H7 (cell line): ENCODE measurements at regions not wholly inside any gene's neighbourhood (a gene's known extent, or its start where the extent isn't known, plus 50 kb on each side); places are given as distances from the start of the nearest gene placed in this dataset.

Experiments
- DNase-seq: peaks from one replicate; pipeline ENCODE4 v3.0.0; 2012
- H3K27me3 ChIP-seq: 2 replicates; pipeline ENCODE4 v1.6.0; 2011; ENCODE audit warnings: mild to moderate bottlenecking, low read length; ENCODE audit not compliant: control insufficient read depth, insufficient read depth
- H3K36me3 ChIP-seq: replicated peaks from 2 replicates; pipeline ENCODE4 v1.5.1; 2011; ENCODE audit warnings: low read length; ENCODE audit not compliant: control insufficient read depth, insufficient read depth
- H3K4me3 ChIP-seq: 2 replicates; pipeline ENCODE4 v1.5.1; 2011; ENCODE audit warnings: low read depth, mild to moderate bottlenecking, control low read depth, low read length, moderate library complexity; ENCODE audit not compliant: insufficient read depth

DNA sequence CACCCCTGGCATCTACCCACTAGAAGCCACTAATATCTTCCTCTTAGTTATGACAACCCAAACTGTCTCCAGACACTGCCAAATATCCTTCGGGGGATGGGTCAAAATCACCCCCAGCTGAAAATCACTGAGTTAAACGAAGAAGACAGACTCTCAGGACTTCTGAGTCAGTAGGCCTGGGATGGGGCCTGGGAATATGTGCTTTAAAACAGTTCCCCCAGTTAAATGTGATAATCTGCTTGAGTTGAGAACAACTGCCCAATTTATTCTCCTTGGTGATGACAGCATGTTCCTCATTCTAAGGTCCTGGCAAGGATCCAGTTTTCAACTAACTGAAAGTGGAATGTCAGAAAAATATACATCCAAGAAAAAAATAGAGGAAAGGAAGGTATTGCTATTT lies 52.4 kb downstream of the CBLL2 start:
- Histone ChIP-seq H3K4me3 (no peak overlapping the region), H3K27me3 (no peaks in the 10 kb centered on the region), H3K36me3 (no peaks in the 10 kb centered on the region)
- no peak for DNase-seq

DNA sequence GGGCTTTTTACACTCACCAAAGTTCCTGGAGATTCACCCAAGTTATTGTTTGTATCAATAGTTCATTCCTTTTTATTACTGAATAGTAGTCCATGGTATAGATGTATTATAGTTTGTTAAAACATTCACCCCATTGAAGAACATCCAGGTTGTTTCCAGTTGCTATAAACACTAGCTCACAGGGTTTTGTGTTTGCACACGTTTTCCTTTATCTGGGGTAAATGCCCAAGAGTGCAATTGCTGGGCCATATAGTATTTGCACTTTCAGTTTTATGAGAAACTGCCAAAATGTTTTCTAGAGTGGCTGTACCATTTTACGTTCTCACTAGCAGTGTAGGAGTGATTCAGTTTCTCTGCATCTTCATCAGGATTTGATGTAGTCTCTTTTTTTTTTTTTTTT lies 57.1 kb downstream of the CBLL2 start:
- Histone ChIP-seq H3K27me3 (no peaks in the 10 kb centered on the region), H3K4me3 (no peak overlapping the region), H3K36me3 (no peaks in the 10 kb centered on the region)
- DNase-seq, result no peak

DNA sequence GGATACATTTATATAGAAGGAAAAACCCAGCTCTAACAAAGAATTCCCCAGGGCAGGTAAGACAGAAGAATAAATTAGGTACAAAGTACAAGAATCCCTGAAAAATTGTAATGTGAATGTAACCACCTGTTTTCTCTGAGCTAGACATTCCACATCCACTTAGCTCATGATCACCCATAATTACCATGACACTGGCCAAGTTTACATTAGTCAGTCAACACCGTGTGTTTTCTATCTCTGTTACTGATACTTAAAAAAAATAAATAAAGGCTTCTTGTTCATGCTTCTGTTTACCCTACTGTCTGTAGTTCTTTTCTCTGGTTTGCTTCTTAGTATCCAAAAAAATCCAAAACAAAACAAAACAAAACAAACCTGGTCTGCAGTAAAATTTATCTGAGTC lies 66.0 kb downstream of the CBLL2 start:
- no peaks in the 10 kb centered on the region for H3K27me3 ChIP-seq

DNA sequence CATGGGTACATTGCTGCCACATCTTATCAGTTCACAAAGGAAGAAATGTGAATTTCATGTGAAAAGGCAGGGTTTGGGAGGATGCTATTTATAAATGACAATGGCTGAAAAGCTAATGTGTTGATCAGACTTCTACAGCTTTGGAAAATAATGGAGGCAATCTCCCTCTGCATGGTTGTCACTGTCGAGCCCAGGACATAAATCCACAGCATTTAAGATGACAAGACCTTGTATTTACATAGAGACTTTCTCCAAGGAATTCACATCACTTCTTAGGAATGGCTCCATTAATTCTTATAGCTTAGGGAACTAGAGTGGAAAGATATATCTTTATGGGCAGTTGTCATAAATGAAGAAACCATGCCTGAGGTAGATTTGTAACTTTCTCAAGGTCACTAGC lies 66.7 kb downstream of the CBLL2 start:
- no peaks in the 10 kb centered on the region for H3K36me3 ChIP-seq
- H3K4me3 ChIP-seq, result no peak overlapping the region
- no peak for DNase-seq
- no peaks in the 10 kb centered on the region for H3K27me3 ChIP-seq

More for the DNA sequence above, 66.0 kb downstream of the CBLL2 start:
- H3K4me3 ChIP-seq, result no peak overlapping the region
- peak; percentile 8 for DNase-seq
- H3K36me3 ChIP-seq, result no peaks in the 10 kb centered on the region

DNA sequence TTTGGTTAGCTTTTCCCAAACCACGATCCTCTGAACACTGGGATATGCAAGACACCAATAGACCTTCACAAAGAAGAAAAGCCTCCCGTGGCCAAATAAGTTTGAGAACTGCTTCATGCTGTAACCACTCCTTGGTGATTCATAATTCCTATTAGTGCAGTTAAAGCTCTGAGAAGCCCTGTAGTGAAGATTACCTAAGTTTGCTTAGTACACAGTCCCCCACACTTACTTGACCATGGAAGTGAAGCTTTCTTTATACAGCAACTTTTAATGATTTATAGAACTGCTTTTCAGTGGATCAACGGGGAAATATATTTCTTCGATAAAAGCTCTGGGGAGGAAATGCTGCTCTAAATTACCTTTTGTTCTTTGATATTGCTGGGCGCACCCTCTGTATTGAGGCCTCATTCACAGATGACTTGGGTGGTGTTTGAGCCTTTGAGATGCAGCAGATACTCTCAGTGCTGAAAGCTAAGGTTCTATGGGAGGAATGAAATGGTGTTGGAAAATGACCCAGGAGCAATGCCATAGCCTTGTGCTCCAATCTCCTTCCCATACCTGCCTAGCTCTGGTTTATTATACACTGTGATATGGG lies 67.4 kb downstream of the CBLL2 start:
- no peak for DNase-seq
- no peaks in the 10 kb centered on the region for H3K27me3 ChIP-seq
- no peaks in the 10 kb centered on the region for H3K36me3 ChIP-seq
- H3K4me3 ChIP-seq, result no peak overlapping the region

DNA sequence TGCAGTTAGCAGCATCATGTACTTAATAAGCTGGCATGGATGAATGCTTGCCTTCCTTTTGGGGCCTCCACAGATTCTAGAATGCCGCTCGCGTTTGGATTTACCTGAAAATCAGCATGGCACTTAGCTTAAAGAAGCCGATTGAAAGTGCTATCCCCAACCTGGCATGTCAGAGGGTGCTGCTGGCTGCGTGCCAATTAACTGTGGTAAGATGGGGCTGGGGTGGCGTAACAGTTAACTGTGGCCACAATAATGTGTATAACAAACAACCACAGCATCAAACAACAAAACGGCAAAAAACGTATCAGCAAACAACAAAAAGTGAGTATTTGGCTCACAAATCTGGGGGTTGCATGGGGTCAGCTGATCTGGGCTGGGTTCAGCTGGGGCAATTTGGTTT lies 70.5 kb downstream of the CBLL2 start:
- DNase-seq, result no peak
- Histone ChIP-seq H3K36me3 (no peaks in the 10 kb centered on the region), H3K4me3 (no peak overlapping the region), H3K27me3 (no peaks in the 10 kb centered on the region)

DNA sequence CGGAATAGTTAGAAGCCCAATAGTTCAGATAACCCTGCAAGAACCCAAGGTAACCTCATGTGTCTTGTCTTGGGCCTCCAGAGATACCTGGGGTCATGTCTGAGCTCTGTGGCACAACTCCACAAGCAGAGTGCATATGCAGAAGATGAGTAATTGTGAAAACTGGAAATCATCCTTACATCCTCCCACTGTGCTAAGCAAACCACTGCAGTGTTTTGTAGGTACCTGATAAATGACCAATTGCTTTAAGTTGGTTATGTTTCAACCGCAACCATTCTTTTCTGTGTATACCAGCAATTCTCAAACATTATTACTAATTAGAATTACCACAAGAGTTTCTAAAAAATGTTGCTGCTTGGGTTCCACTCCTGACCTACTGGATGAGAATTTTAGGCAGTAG lies 73.2 kb downstream of the CBLL2 start:
- DNase-seq, result no peak
- Histone ChIP-seq H3K4me3 (no peak overlapping the region), H3K36me3 (no peaks in the 10 kb centered on the region), H3K27me3 (no peaks in the 10 kb centered on the region)

DNA sequence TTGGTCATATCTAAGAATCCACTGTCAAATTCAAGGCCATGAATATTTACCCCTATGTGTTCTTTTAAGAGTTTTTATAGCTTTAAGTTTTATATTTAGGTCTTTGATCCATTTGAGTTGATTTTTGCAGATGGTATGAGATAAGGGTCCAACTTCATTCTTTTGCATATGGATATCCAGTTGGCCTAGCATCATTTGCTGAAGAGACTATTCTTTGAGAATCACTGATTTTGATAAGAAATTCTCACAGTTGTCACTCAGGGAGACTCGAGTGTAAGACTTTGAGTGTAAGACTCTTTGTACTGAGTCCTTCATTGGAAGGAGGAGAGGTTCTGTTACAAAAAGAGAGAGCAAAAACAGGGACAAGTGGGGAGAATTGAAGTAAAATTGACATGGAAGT lies 74.8 kb downstream of the CBLL2 start:
- H3K36me3 ChIP-seq, result no peaks in the 10 kb centered on the region
- no peak for DNase-seq
- H3K4me3 ChIP-seq, result no peak overlapping the region
- no peaks in the 10 kb centered on the region for H3K27me3 ChIP-seq

DNA sequence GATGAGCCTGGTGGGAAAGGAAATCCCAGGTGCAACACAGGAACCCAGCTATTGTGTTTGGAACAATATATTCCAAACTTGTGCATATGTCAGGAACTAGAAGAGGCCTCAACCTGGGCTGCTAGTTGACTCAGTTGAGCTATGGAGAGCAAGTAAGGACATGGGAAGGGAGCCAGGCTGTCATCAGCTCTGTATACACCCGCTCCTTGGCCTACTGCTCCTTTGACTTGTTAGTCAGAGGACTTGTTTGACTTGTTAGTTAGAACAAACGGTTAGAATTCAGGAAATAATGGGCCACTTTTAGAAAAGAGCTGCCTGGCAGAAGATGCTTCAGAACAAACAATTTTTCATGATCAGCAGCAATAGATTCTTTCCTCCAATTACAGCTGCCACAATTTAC lies 76.4 kb downstream of the CBLL2 start:
- no peaks in the 10 kb centered on the region for H3K27me3 ChIP-seq
- DNase-seq, result no peak
- H3K36me3 ChIP-seq, result no peaks in the 10 kb centered on the region
- no peak overlapping the region for H3K4me3 ChIP-seq

DNA sequence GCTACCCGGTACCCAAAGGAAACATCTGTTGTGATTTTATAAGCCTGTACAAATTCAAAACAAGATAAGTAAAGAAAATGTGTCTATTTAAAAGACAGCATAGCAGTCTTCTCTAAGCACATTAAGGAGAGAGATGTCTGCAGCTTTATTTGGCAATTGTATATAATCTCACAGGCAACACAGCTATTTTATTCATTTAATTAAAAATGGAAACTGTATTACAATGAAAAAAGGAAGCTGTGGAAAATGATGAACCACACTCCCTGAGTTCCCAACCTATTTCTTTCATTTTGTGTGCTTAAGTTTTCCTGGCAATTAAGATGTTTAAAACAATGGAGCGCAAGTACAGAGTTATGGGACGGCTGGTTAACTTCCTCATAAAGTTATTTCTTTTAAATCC lies 78.4 kb downstream of the CBLL2 start:
- DNase-seq, result no peak
- H3K36me3 ChIP-seq, result no peaks in the 10 kb centered on the region
- no peaks in the 10 kb centered on the region for H3K27me3 ChIP-seq
- no peak overlapping the region for H3K4me3 ChIP-seq

DNA sequence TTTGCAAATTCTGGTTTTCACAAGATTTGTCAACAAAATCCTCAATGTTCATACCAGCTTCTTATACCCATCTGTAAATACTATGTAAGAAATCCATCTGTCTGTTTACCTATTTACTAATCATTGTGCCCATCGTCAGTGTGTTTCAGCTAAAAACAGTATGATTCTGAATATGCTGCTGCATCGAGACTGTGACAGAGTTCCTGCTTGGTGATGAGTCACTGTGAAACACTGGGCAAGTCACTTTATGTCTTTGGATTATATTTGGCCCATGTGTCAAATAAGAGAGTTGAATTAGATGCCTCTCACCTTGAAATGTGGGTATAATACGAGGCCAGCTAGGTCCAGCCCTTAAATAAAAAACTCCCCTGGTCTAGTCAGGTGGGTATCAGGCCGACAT lies 79.3 kb downstream of the CBLL2 start:
- H3K4me3 ChIP-seq, result no peak overlapping the region
- H3K27me3 ChIP-seq, result no peaks in the 10 kb centered on the region
- no peak for DNase-seq
- no peaks in the 10 kb centered on the region for H3K36me3 ChIP-seq

DNA sequence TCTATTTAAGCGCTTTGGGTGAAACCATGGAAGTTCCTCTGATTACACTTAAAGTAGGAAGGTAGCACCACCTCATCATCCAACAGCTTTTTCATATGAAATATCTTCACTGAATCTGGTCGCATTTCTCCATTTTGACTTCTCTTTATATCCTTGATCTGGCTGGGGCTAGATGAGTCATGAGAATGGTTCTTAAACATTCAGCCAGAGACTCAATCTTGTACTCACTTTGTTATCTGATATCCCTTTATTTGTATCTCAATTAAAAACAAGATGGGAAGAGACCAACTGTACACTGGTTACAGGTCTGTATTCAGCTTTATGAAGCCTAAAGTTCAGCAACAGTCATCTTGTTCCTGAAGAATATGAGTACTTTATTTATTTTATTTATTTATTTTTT lies 84.9 kb downstream of the CBLL2 start:
- no peaks in the 10 kb centered on the region for H3K36me3 ChIP-seq
- no peak overlapping the region for H3K4me3 ChIP-seq
- no peak for DNase-seq
- no peaks in the 10 kb centered on the region for H3K27me3 ChIP-seq

DNA sequence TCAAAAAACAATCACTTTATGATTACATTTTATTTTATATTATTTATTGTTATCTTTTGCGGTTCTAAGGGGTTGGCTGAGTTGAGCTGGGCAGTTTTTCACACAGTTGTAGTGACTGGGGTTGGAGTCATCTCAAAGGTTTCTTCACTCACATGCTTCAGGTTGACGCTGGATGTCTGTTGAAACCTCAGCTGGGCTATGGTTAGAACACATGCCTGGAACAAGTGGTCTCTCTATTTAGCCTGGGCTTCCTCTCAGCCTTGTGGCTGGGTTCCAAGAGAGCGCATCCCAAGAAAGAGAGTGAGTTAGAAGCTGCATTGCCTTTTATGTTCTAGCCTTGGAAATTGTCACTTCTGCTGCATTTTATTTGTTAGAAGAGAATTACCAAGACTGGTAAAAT lies 87.4 kb downstream of the CBLL2 start:
- Histone ChIP-seq H3K36me3 (no peaks in the 10 kb centered on the region), H3K4me3 (no peak overlapping the region), H3K27me3 (no peaks in the 10 kb centered on the region)
- no peak for DNase-seq

DNA sequence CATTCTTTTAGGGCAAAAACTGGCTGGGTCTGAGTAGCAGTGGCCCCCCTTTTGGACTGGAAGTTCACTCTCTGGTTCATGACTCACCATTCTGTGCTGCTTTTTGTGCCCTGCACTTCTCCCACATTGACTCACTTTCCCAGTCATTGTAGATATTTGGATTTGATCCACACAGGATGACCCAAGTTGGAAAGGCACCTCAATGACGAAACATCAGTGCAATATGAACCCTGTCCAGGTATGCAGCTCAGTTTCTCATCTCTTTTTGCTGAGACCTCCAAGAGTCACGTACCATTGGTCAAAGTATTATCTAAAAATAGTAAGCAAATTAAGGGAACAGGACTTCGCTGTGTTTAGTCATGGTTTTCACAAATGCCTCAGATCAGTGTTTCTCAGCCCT lies 92.7 kb downstream of the CBLL2 start:
- no peaks in the 10 kb centered on the region for H3K27me3 ChIP-seq
- H3K36me3 ChIP-seq, result no peaks in the 10 kb centered on the region
- no peak for DNase-seq
- H3K4me3 ChIP-seq, result no peak overlapping the region

DNA sequence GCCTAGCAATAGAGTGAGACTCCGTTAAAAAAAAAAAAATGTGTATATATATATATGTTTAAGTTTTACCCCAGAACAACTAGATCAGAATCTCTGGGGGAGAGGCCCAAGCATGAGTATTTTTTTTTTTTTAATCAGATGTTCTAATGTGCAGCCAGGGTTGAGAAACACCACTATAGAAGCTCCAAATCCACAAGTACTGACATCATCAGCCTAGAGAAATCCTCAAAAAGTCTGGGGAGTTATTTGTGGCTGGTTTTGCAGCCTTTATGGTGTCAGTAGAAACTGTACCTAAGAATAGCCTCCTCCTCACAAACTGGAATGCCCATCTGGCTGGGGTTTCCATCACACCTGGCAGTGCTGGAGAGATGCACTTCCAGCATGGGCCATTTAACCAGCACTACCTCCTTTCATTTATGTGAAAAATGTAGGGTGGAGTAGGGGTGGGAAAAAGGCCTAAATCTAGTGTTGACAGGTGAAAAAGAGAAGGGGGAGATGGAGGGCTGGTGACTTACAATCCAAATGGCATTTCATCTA lies 93.5 kb downstream of the CBLL2 start:
- Histone ChIP-seq H3K36me3 (no peaks in the 10 kb centered on the region), H3K27me3 (no peaks in the 10 kb centered on the region), H3K4me3 (no peak overlapping the region)
- no peak for DNase-seq

DNA sequence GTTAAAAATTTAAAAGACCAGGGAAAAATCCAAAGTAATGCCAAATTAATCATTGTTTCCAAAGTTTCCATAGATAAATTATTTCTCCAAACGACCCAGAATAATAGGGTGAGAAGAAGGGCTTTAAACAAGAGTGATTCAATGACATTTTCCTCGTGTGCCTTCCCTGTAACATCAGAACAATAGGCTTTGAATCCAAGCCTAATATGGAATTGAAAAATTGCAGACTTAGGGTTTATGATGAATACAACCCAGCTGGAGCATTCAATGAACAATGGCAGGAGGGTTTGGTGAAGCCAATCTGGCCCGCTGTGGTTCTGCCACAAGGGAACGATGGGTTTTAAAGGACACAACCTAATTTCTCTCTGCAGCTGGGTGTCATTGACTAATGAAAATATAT lies 94.2 kb downstream of the CBLL2 start:
- Histone ChIP-seq H3K4me3 (no peak overlapping the region), H3K27me3 (no peaks in the 10 kb centered on the region), H3K36me3 (no peaks in the 10 kb centered on the region)
- DNase-seq, result no peak
